ENCODE measurements at regions not wholly inside any gene's neighbourhood (a gene's known extent, or its start where the extent isn't known, plus 50 kb on each side); places are given as distances from the start of the nearest gene placed in this dataset.

- TF ChIP-seq IRF3 (IDR thresholded peaks at IDR 0.05; ENCODE audit: low read depth, low read length), result no peak
- TF ChIP-seq TAF1 (IDR thresholded peaks at IDR 0.05; ENCODE audit: borderline replicate concordance, low read depth, low read length), result no peak
- TF ChIP-seq PBX3 (IDR thresholded peaks at IDR 0.05), result no peak
- TF ChIP-seq SMC3 (IDR thresholded peaks at IDR 0.05; ENCODE audit: low read depth, low read length), result no peak
- no peak for TF ChIP-seq FOXM1 (IDR thresholded peaks at IDR 0.05; ENCODE audit: low read depth)
- no peak for TF ChIP-seq GABPA (IDR thresholded peaks at IDR 0.05; ENCODE audit: low read depth)
- TF ChIP-seq USF1 (IDR thresholded peaks at IDR 0.05; ENCODE audit: borderline replicate concordance, low read depth), result no peak
These were observed 127.8 kb upstream of the ARX start (continued) for GRCh38 chrX:25143596-25143995.

DNA sequence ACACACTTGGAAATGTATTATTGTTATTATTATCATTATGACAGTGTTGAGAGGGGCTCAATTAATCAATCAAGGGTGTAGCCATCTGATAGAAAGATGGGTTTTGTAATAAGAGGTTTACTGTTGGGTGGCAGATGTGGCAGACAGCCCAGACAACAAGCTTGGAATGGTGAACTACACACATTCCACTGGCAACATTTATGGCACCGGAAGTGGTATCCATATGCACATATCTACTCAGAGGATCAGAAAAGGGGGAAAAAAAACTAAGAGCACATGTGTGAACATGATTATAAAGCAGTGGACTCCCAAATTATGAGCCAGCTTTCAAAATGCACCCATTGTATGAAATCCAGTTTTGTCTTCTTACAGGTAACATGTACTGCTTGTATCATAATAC, 125.9 kb upstream of the ARX start:
- no peak for DNase-seq
- no peaks in the 10 kb centered on the region; a peak in 1 of 4 replicates for H3K4me1 ChIP-seq (ENCODE audit: control insufficient read depth in 1 of 2, insufficient read depth in 2 of 2, low read depth in 1 of 2, low read length in 1 of 2)
- TF ChIP-seq JUND (IDR thresholded peaks at IDR 0.05) (no peak), RCOR1 (IDR thresholded peaks at IDR 0.05; ENCODE audit: low read length) (no peak), TEAD4 (IDR thresholded peaks at IDR 0.05; ENCODE audit: borderline replicate concordance, insufficient read depth) (no peak), USF1 (IDR thresholded peaks at IDR 0.05; ENCODE audit: borderline replicate concordance, low read depth) (no peak), USF2 (IDR thresholded peaks at IDR 0.05; ENCODE audit: borderline replicate concordance, low read depth, low read length) (no peak), RXRA (IDR thresholded peaks at IDR 0.05; ENCODE audit: borderline replicate concordance, low read depth) (no peak), MXI1 (IDR thresholded peaks at IDR 0.05; ENCODE audit: low read depth, low read length) (no peak), ELF1 (IDR thresholded peaks at IDR 0.05) (no peak), CHD2 (IDR thresholded peaks at IDR 0.05; ENCODE audit: low read length, partially characterized antibody) (no peak), SIN3A (IDR thresholded peaks at IDR 0.05; ENCODE audit: borderline replicate concordance, low read depth, low read length) (no peak), CTCF (IDR thresholded peaks at IDR 0.05) (no peak)
- no peak overlapping the region for H3K9ac ChIP-seq
- H3K36me3 ChIP-seq (replicated peaks in 1 of 2; ENCODE audit: control insufficient read depth in 1 of 2, insufficient read depth in 2 of 2, low read length in 1 of 2), result no peaks in the 10 kb centered on the region
- no peak overlapping the region for H3K4me3 ChIP-seq (ENCODE audit: low read depth in 2 of 2, low read length in 1 of 2)
- no peaks in the 10 kb centered on the region for H3F3A ChIP-seq (replicated peaks; ENCODE audit: insufficient read depth)
- H3K4me2 ChIP-seq, result no peak overlapping the region
- H3K9me3 ChIP-seq, result no peaks in the 10 kb centered on the region
- 21% methylated on average over 1 of the region's 1 CpG for WGBS (ENCODE audit: low lambda C conversion rate)
- CTCF ChIA-PET, result interaction anchor here (0.7 to 4.7 kb wide), 3 partner anchors 125 to 389 kb away, joined by 4 to 25 read pairs (median 7); no protein-coding TSS in a partner anchor
- no peaks in the 10 kb centered on the region for H3K9me2 ChIP-seq
- H4K20me1 ChIP-seq (ENCODE audit: insufficient read depth), result no peaks in the 10 kb centered on the region
- no peaks in the 10 kb centered on the region; the same call in 1 of the 2 replicates for H3K27me3 ChIP-seq (ENCODE audit: insufficient read depth)
- H3K79me2 ChIP-seq (ENCODE audit: insufficient read depth), result no peaks in the 10 kb centered on the region
- H2AFZ ChIP-seq (ENCODE audit: low read depth), result no peak overlapping the region
- POLR2A ChIA-PET, result no interaction called here
- no peak overlapping the region for H3K27ac ChIP-seq (ENCODE audit: low read depth in 2 of 2, low read length in 1 of 2)
